Stimulated activated CD4-positive, alpha-beta T cell treated with anti-CD3 and anti-CD28 coated beads, Interleukin-1b, Interleukin-23, amount 100 ng/mL, for 48 hours (primary cell): ENCODE measurements at regions not wholly inside any gene's neighbourhood (a gene's known extent, or its start where the extent isn't known, plus 50 kb on each side); places are given as distances from the start of the nearest gene placed in this dataset.

Experiments
- DNase-seq: peaks from one replicate; pipeline ENCODE4 v3.0.0-alpha.2; 2020

GRCh38 chr16:54547052-54547451 lies 260.5 kb upstream of the IRX3 start:
- no peak for DNase-seq

DNA sequence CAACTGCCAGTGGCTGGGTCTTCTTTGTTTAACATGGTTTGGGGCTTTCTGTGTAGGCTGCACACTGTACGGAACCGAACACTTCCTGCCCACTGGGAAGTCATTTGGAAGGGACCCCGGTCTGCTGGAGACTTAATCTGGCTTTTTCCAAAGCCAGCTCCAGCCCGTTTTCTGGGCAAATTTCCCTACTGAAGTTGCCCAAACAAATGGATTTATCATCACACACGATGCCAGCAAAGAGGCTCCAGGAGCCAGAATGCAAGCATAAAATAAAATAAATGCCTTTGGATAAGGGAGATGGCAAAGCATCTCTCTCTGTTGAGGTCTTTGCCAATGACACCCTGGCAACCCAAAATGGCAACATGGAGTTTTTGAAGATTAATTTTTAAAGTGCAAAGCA lies 259.9 kb upstream of the IRX3 start:
- no peak for DNase-seq

GRCh38 chr16:54545854-54546511 lies 259.4 kb upstream of the IRX3 start:
- no peak for DNase-seq

DNA sequence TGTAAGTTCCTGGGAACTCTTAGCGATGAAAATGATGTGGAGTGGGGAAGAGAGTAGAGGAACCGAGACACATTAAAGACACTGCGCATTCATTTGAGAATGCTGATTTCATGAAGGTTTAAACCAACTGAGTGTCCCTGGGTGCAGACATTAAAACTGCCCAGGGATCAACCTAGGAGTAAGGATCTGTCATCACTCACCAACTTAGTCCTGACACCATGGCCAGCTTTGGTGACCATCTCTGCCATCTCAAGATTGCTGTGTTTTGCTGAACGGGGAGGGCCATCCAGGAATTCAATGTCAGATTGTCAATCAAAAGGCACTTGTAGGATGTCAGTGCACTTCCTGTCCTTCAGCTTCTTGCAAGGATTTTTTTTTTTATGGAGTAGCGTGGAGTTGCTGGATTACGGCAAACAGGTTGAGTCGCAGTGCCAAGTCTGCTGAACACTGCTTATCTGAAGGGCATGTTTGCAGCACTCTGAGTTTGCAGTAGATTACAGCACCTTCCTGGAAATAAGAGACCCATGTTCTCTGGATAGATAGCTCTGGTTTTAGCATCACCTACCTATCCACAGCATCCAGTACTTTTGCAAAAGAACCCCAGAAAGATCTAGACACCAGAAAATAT lies 258.1 kb upstream of the IRX3 start:
- DNase-seq, result no peak

GRCh38 chr16:54542805-54543505 lies 256.4 kb upstream of the IRX3 start:
- DNase-seq, result no peak

- no peak for DNase-seq
Observed at GRCh38 chr16:54540525-54541180, 254.1 kb upstream of the IRX3 start.

- DNase-seq, result no peak
Observed at GRCh38 chr16:54538276-54538675, 251.7 kb upstream of the IRX3 start.

- DNase-seq, result no peak
Observed at GRCh38 chr16:54533856-54534490, 247.4 kb upstream of the IRX3 start.

DNA sequence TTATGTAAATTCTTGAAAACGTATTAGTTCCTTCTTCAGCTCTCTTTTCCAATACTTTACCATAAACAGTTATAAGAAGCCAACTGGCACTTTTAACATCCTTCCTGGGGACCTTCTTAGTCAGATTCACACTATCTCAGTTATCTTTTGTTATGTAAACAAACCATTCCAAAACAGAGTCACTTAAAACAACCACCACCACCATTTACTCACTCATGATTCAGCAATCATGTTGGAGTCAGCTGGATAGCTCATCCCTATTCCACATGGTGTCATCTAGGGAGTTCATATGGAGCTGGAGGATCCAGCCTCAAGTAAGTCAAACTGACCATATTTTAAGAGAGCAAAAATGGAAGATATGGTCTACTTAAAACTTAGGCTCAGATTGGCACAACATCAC lies 240.3 kb upstream of the IRX3 start:
- no peak for DNase-seq

DNA sequence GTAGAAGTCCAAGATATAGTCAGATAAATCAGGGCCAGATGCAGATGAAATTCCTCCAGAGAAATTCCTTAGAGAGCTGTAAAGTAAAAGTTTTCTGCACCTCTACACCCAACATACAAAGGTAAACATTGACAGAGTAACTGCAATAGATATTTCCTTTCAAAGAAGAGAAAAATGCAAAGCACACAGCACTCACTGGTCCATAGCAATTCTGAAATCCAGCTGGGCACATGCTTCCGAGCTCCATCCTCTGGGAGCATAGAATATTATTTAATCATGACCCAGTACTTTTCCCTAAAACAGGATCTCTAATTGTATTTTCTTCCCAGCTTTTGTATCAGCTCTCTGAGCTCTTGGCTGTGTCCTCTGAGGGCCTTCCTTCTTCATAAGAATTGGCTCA lies 239.5 kb upstream of the IRX3 start:
- no peak for DNase-seq

GRCh38 chr16:54525104-54525503 lies 238.5 kb upstream of the IRX3 start:
- no peak for DNase-seq

- DNase-seq, result no peak
Observed at GRCh38 chr16:54522584-54522983, 236.0 kb upstream of the IRX3 start.

DNA sequence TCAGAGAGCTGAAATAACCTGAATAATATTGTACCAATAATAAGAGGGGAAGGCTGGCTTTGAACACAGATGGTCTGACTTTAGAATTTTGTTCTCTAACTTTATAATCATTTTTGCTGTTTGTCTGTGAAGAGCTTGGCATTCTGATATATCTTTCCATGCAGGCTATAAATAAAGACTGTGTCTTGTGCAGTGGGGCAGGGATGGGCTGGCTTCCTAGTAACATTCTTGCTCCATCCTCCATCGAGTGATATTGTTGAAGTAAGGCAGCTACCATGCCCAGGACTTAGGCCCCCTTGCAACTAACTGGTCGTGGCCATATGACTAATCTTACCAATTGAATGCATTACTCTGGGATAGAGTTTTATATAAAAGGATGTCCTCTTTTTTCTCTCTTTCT lies 234.7 kb upstream of the IRX3 start:
- no peak for DNase-seq

- DNase-seq, result no peak
Observed at GRCh38 chr16:54519161-54519695, 232.6 kb upstream of the IRX3 start.

DNA sequence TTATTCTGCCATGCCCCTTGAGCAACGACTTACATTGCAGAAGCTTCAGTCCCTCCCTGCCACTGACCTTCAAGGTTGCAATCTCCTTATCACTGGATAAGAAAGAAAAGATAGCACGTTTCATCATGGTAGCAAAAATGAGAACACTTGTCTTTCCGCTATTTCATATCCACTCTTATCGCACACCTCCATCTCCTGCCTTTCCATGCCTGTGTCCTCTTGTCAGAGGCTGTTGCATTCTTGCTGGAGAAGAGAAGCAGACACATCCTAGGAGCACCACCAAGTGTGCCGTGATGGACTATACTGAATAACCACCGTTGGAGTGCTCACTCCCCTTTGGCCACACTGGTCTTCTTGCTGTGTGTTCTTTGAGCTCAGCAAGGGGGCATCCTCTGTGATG lies 230.6 kb upstream of the IRX3 start:
- no peak for DNase-seq

- DNase-seq, result no peak
Observed at GRCh38 chr16:54512467-54512995, 225.9 kb upstream of the IRX3 start.

DNA sequence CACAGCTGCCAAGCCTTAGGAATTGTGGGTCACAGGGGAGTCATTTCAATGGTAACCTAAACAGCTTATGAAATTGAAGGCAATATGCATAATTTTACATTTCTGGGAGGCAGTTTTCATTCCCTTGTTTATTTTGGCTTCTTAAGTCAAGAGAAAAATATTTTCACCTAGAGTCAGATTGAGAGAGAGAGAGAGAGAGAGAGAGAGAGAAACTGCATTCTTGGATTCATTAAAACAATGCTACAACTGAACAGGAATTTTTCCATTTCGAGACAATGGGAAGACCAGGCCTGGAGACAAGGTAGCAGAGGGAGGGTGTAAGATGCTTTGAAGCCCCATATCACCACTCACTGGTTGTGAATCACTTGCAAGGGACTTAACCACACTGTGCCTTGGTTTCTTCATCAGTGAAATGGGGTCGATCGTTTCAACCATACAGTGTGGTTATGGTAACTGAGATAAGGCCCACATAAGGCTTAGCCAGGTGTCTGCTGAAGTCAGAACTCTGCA lies 224.7 kb upstream of the IRX3 start:
- DNase-seq, result no peak

GRCh38 chr16:54510685-54511221 lies 224.2 kb upstream of the IRX3 start:
- DNase-seq, result no peak

- DNase-seq, result no peak
Observed at GRCh38 chr16:54509456-54509855, 222.9 kb upstream of the IRX3 start.

GRCh38 chr16:54508351-54508750 lies 221.8 kb upstream of the IRX3 start:
- no peak for DNase-seq

GRCh38 chr16:54506741-54507500 lies 220.3 kb upstream of the IRX3 start:
- no peak for DNase-seq

DNA sequence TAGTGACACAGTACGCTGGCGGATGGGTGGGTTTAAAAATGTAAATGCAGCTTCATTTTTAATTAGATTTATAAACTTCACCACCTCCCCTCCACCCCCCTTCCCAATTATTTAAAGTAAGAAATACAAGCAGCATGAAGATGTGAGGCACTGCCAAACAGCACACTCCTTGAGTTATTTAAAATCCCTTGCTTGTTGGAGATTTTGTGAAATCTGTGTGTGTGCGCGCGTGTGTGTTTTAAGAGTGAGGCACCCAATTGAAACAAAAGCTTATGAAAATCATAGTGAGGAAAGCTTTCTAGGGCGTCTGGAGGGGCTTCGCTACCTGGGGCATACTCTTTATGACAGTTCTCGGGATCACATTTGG lies 219.6 kb upstream of the IRX3 start:
- no peak for DNase-seq
